Heart right ventricle (tissue), 16 donors: ENCODE measurements at regions not wholly inside any gene's neighbourhood (a gene's known extent, or its start where the extent isn't known, plus 50 kb on each side); places are given as distances from the start of the nearest gene placed in this dataset.

Experiments used
- ATAC-seq, 8 donors: fragments of 200-7000 bp; cut with Tn5 transposase; one replicate each; pipeline ENCODE4 v1.9.1; 2020; ENCODE audit warnings: mild to moderate bottlenecking in 8 of 8, moderate library complexity in 8 of 8, moderate number of reproducible peaks in 1 of 8
- DNase-seq, 2 donors: peaks; one replicate each; pipeline ENCODE4 v3.0.0-alpha.2; 2020
- H3K27ac ChIP-seq, 10 donors: fragments of 200-600 bp; sonication (generic) in 2 of 10; one replicate each; pipeline versions ENCODE4 v1.5.0 to v1.8.0; 2020 to 2022; ENCODE audit warnings: mild to moderate bottlenecking in 3 of 10
- H3K27me3 ChIP-seq, 7 donors: fragments of 200-600 bp; one replicate each; pipeline ENCODE4 v1.8.0; 2021 to 2022; ENCODE audit warnings: mild to moderate bottlenecking in 2 of 7
- H3K36me3 ChIP-seq, 9 donors: fragments of 200-600 bp; sonication (generic) in 1 of 9; one replicate each; pipeline versions ENCODE4 v1.5.0 to v1.8.0; 2020 to 2022; ENCODE audit warnings: mild to moderate bottlenecking in 2 of 9
- H3K4me1 ChIP-seq, 9 donors: fragments of 200-600 bp; sonication (generic) in 1 of 9; one replicate each; pipeline versions ENCODE4 v1.5.0 to v1.8.0; 2020 to 2022; ENCODE audit warnings: mild to moderate bottlenecking in 4 of 9
- H3K4me3 ChIP-seq, 10 donors: fragments of 200-600 bp; sonication (generic) in 2 of 10; one replicate each; pipeline versions ENCODE4 v1.5.0 to v1.8.0; 2020 to 2022; ENCODE audit warnings: mild to moderate bottlenecking in 7 of 10, moderate library complexity in 2 of 10
- H3K9me3 ChIP-seq, 11 donors: fragments of 200-600 bp in 10 of 11; sonication (generic) in 2 of 11; one replicate each; pipeline versions ENCODE4 v1.5.0 to v1.8.0; 2013 to 2022; ENCODE audit warnings: mild to moderate bottlenecking in 2 of 11, control low read depth in 1 of 11, moderate library complexity in 1 of 11
- CTCF ChIP-seq, 9 donors: fragments of 200-600 bp; sonication (generic) in 2 of 9; IDR thresholded peaks; one replicate each; pipeline versions ENCODE4 v1.5.0 to v1.8.0; 2021 to 2022; ENCODE audit warnings: antibody characterized with exemption in 9 of 9, mild to moderate bottlenecking in 5 of 9, moderate library complexity in 1 of 9
- WGBS, 2 donors: extraction: QIAGEN DNeasy Blood & Tissue Kit; methylation state at CpG; one replicate each; pipeline ENCODE4 v1.1.7; 2013; ENCODE audit warnings: inconsistent platforms in 1 of 2; 5-methylcytosine and 5-hydroxymethylcytosine counted together
- intact Hi-C, 10 donors: fragments of 100-400 bp; cut with DNase I; formaldehyde crosslinking; loops; one replicate each; pipeline versions ENCODE4 v1.11.1 to v1.14.2; 2022
- donor health status: Arrhythmogenic right ventricular cardiomyopathy.
- donor health status: ischemic (EF 13 %, LVEDD 7.1; RV severe dilation, severe dysfunction).
- donor health status: healthy with polysubstance abuse.
- donor health status: DM: no; HTN: yes; CAD: no.
- donor health status: DM: no; HTN: no; CAD: no.
- donor health status: ischemic (EF 25% LVEDD 6.9; RV normal size, moderate dysfunction).
- donor health status: ischemic (EF 25% LVEDD 5.7; RV mildly dilated, moderate dysfunction).
- donor health status: healthy.
- donor health status: DM: yes; HTN: yes; CAD: no.
- donor health status: Ischemic cardiomyopathy.
- donor health status: ischemic (EF 35%, LVEDD 5.7; RV mildly dilated, moderate dysfunction).
- donor health status: nonischemic (EF 11% LVEDD 7.7; RV severe dilation, severe dysfunction).
- donor health status: DM: yes; HTN: yes; CAD: no.
- donor health status: PGD.
- donor health status: ischemic (EF 29% LVEDD 5.4; RV normal size, mild dysfunction).
- donor health status: nonischemic (EF 23%, LVEDD 6.1; RV moderate dilation, normal function).

- ATAC-seq (peak; percentile 69 to 93 (median 85)), DNase-seq (peak; percentile 42 to 72)
- Histone ChIP-seq H3K27me3 (no peaks in the 10 kb centered on the region), H3K36me3 (no peaks in the 10 kb centered on the region), H3K4me1 (peaks cover 0 to 15% (median 0%) of the 10 kb centered on the region in 9 donors), H3K4me3 (no peak overlapping the region), H3K9me3 (no peaks in the 10 kb centered on the region), H3K27ac (peak overlapping the region in 5 of 10 donors; percentile 8 to 73 (median 51))
- intact Hi-C loops, result loop anchor here in 8 of 10 donors (1.0 to 10.0 kb wide), 6 partner anchors 186 to 876 kb away; no protein-coding TSS in a partner anchor
- 29 to 34% methylated on average over 6 of the region's 6 CpGs for WGBS, 2 donors
- TF ChIP-seq CTCF (IDR thresholded peaks at IDR 0.05), result peak; percentile 52 to 87 (median 79)
Observed at GRCh38 chr10:21078410-21079329, 181.6 kb upstream of the NEBL start.

- ATAC-seq (peak; percentile 63 to 94 (median 86)), DNase-seq (peak in 1 of 2 donors; percentile 44)
- no peaks in the 10 kb centered on the region for H3K9me3 ChIP-seq
- peaks cover 0 to 15% (median 0%) of the 10 kb centered on the region in 9 donors for H3K4me1 ChIP-seq
- intact Hi-C loops, result loop anchor here in 8 of 10 donors (1.0 to 10.0 kb wide), 6 partner anchors 185 to 877 kb away; no protein-coding TSS in a partner anchor
- peak overlapping the region in 6 of 10 donors; percentile 8 to 73 (median 54) for H3K27ac ChIP-seq
- 16 to 34% methylated on average over 5 of the region's 5 CpGs for WGBS, 2 donors
- TF ChIP-seq CTCF (IDR thresholded peaks at IDR 0.05), result no peak
- H3K4me3 ChIP-seq, result peak overlapping the region in 1 of 10 donors; percentile 2
- H3K27me3 ChIP-seq, result no peaks in the 10 kb centered on the region
- H3K36me3 ChIP-seq, result no peaks in the 10 kb centered on the region
Observed at GRCh38 chr10:21077681-21078080, 180.6 kb upstream of the NEBL start.

DNA sequence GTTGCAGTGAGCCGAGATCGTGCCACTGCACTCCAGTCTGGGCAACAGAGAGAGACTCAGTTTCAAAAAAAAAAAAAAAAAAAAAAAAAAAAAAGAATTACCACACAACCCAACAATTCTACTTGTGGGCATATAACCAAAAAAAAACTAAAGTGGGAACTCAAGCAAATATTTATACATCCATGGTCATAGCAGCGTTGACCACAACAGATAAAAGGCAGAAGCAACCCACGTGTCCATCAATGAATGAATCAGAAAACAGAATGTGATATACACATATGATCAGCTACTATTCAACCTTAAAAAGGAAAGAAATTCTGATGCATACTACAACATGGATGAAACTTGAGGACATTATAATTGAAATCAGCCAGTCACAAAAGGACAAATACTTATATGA, 179.3 kb upstream of the NEBL start:
- ATAC-seq (no peak), DNase-seq (no peak)
- Histone ChIP-seq H3K27me3 (no peaks in the 10 kb centered on the region), H3K36me3 (no peaks in the 10 kb centered on the region), H3K27ac (no peak overlapping the region), H3K9me3 (no peaks in the 10 kb centered on the region), H3K4me1 (peaks cover 0 to 18% (median 0%) of the 10 kb centered on the region in 9 donors), H3K4me3 (no peak overlapping the region)
- 87 to 89% methylated on average over 4 of the region's 4 CpGs for WGBS, 2 donors
- intact Hi-C loops, result loop anchor here in 3 of 10 donors (5.0 to 10.0 kb wide), 3 partner anchors 184 to 878 kb away; no protein-coding TSS in a partner anchor
- TF ChIP-seq CTCF (IDR thresholded peaks at IDR 0.05), result no peak

DNA sequence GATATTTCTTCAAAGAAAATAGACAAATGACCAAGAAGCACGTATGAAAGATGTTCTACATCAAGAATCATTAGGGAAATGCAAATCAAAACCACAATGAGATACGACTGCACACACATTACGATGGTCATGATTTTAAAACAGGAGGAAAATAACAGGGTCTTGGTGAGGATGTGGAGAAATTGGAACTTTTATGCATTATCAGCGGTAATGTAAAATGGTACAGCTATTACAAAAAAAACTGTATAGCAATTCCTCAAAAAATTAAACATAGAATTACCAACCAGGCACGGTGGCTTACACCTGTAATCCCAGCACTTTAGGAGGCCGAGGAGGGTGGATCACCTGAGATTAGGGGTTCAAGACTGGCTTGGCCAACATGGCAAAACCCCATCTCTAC, 178.8 kb upstream of the NEBL start:
- H3K36me3 ChIP-seq, result no peaks in the 10 kb centered on the region
- intact Hi-C loops, result loop anchor here in 3 of 10 donors (5.0 to 10.0 kb wide), 3 partner anchors 184 to 879 kb away; no protein-coding TSS in a partner anchor
- H3K4me3 ChIP-seq, result no peak overlapping the region
- no peaks in the 10 kb centered on the region for H3K27me3 ChIP-seq
- no peak for TF ChIP-seq CTCF (IDR thresholded peaks at IDR 0.05)
- no peak overlapping the region for H3K27ac ChIP-seq
- no peak for DNase-seq
- H3K9me3 ChIP-seq, result no peaks in the 10 kb centered on the region
- 90 to 93% methylated on average over 6 of the region's 6 CpGs for WGBS, 2 donors
- peaks cover 0 to 18% (median 0%) of the 10 kb centered on the region in 9 donors for H3K4me1 ChIP-seq
- no peak for ATAC-seq
